Activated CD8-positive, alpha-beta memory T cell treated with anti-CD3 and anti-CD28 coated beads, Interleukin-2, amount 50 U/mL, for 48 hours (primary cell): ENCODE measurements at regions not wholly inside any gene's neighbourhood (a gene's known extent, or its start where the extent isn't known, plus 50 kb on each side); places are given as distances from the start of the nearest gene placed in this dataset.

Experiments used
- DNase-seq: peaks from one replicate; pipeline ENCODE4 v3.0.0-alpha.2; 2020

DNA sequence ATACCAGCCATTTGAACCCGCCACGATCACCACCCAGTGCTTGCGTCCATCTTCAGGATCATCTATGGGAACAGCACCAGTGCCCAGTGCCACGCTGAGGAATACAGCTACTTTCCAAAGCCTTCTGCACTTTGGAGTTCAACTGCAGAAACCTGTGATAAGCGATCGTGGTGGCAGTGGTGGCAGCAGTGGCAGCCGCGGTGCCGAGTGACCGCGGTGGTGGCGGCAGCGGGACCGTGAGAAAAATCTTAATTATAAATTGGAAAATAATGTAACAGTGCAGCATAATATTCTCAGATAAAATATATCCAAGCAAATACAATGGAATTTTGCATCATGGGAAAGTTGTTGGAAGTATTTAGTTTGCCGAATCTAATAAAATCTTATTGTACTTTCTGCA lies 2270.9 kb downstream of the PCDH9 start:
- no peak for DNase-seq

DNA sequence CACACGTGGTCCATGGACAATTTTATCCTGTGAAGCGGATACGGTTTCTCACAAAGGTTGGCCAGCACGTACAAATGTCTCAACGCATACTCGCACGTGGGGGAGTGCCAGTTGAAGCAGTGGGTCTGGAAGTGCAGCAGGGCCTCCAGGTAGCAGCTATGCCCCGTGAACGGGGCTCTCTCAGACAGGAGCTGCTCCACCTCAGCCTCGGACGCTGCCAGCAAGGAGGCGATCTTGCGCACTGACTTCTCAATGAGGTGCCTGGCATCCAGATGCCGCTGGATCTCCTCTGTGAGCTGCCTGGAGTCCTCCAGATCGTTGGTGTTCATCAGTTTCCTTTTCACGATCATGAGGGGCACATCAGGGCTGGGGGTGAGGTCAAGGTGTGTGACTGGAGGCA lies 2272.0 kb downstream of the PCDH9 start:
- DNase-seq: no peak

DNA sequence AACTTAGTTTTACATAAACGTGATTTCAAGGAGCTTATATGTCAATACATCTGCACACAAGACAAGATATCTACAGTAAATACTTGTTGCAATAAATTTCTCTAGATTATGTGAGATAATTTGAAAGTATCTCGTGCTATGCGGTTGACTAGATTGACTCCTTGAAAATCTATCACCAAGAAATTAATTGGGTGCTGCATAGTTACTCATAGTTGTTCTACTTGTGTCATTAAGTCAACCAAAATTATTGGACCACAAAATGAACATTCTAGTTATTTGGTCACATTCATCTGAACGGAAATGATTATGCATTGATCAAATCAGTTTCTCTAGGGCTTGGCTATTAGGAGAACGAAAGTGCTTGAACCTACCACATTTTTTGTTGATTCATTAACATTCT lies 2291.5 kb downstream of the PCDH9 start:
- DNase-seq: no peak

DNA sequence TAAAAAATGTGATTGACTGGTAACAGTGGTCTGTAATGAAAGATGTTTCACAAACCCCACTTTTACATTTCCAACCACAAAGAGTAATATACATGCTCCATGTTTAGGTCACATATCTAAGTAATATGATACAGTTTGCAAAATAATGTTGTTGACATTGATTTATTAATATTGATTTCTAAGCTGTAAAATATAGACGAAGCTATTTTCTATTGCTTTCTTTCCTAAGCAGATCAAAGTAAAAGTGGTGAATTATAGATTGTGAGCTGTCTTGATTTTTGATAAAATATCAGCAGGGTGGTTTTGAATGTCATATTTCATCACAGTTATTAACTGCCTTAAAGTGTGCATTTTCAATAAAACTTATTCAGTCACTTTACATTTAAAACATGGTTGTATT lies 2292.8 kb downstream of the PCDH9 start:
- no peak for DNase-seq

DNA sequence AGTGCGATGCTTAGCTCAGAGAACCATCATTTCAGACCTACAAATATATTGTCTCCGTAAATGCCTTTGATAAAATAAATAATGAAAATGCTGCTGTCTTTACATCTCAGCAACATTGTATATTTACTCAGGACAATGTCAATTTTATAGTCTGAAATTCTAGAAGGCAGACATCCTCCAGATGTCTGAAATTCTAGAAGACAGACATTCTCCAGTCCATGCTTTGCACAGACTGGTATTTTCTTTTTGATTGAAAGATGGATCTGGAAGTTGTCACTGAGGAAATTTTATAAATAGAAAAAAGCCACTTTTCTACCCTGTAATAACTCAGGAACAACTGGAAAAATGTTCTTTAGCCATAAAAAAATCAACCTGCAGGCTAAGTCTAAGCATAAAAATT lies 2293.3 kb downstream of the PCDH9 start:
- no peak for DNase-seq

DNA sequence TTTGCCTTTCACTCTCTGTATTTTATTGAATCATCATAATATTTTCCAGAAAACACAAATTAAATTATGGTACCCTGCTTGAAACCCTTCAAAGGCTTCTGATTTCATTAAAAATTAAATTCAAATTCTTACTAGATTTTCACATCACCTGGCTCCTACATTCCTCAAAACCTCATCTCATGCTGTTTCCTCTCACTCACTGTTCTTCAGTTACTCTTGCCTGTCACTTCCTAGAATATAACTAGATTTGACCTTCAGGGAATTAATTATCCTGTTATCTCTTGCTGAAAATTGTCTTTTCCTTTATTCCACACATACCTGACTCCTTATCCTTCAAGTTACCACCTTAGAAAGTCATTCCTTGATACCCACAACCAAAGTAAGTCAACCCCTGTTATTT lies 2294.7 kb downstream of the PCDH9 start:
- no peak for DNase-seq

DNA sequence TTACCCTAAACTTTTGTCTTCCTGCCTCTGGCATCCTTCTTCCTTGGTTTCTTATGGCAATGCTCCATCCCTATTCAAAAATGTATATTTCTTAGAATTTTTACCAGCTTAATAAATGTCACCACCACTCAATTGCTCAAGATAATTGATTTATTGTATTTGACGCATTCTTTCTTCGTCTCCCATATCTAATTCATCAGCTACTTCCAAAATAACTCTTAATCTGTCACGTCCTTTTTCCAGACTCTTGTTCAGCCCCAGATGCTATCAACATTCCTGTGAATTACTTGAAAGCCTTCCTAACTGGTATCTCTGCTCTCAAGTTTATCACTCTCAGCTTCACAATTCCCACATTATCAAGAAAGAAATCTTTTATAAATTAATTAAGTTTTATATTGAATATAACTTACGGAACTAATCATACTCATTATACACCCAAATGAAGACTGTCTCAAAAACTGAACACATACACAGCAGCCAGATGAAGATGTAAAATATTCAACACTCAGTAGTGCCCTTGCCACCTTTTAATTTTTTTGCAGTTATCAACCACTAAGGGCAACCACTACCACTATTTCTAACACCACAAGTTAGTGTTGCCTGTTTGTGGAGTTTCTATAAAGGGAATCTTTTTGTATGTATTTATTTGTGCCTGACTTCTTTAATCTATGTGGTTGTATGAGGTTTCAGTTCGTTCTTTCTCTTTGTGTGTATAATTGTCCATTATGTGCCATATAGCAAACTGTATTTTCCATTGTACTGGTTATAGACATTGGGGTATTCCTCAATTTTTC lies 2295.4 kb downstream of the PCDH9 start:
- DNase-seq: no peak

DNA sequence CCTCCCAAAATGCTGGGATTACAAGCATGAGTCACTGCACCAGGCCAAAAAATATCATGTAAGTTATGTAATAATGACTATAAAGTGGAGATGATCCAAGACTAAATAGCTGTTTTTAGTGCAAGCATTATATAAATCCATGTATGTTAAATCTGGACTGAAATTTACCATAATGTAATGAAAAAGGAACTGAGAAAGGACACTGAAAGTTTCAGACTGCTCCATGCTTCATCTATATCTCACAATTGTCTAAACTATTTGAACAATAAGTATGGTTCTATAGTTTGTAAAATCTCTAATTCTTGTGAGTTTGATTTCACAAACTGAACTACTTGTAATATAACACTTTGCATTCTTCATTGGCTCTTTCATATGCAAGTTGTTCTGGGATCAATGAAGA lies 2299.5 kb downstream of the PCDH9 start:
- no peak for DNase-seq

DNA sequence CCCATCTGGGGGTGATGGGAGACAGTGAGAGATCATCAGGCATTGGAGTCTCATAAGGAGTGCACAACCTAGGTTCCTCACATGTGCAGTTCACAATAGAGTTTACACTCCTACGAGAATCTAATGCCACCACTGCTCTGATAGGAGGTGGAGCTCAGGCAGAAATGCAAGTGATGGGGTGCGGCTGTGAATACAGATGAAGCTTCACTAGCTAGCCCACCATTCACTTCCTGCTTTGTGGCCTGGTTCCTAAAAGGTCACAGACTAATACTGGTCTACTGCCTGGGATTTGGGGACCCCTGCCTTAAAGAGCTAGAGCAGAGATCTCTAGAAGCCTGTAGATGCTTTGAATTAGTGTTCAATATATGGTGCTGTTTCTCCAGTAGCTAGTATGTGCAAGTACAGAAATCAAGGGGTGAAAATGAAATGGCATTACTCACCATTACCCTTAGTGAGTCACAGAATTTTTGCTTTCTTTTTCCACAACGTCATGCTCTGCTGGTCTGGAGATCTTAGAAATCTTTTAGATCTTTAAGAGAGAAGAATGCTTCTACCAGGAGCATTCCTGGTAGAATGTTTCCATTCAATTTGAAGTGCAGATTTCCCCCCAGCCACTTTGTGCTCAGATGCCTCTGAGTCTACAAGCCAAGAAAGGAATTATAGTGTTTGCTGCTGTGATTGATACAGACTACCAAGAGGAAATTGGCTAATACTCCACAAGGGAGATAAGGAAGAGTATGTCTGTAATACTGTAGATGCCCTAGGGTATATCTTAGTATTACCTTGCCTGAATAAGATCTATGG lies 2301.2 kb downstream of the PCDH9 start:
- no peak for DNase-seq

DNA sequence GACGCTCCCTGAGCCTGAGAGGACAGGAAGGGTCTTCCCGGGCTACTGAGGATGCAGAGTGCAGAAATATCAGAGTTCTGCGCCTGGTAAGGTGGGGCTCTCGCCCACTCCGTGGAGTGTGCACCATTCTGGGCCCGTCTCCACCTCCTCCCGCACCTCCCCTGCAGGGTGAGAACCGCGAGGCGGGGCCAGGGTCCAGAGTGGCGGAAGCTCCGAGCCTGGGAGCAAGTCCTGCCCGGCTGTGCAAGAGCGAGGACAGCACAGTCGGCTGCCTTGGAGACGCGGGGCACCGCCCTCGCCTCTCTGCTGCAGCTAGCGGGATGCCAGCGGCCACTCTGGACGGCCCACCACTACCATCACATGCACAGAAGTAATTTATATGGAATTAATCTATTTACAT lies 2304.4 kb downstream of the PCDH9 start:
- DNase-seq: no peak

DNA sequence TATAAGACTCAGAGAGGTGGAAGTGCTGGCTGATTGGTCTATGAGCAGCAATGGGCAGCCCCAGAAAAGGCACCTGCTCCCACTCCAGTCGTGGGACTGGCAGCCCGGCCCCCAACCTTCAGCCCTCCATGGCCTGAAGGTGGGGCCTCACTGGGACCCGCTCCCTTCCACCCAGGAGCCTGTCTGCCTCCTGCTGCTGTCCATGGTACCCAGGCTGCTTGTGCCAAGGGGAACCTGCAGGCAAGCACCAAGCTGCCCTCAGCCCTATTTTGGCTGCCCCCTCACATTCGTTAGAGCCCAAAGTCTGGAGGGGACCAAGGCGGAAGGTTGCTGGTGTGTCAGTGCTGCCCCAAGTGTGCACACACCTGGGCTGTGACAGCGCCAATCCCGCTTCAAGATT lies 2304.9 kb downstream of the PCDH9 start:
- DNase-seq: no peak

DNA sequence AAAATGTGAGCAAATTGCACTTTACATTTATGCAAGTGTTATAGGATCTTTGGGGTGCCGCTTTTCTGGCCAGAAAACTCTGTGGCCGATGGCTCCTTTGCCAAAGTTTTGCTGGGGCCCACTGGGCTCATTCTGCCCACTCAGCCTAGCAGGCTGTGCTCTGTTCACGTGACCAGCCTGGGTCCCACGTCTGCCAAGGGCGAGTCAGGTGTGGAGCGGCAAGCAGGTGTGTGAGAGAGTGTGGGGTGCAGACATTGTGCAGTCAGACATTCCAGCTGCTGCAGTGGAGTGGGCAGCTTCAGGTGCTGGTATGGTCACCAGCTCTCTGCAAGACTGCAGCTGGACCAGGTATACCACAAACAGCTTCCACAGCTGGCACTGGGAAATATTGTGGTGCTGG lies 2305.7 kb downstream of the PCDH9 start:
- DNase-seq: no peak

DNA sequence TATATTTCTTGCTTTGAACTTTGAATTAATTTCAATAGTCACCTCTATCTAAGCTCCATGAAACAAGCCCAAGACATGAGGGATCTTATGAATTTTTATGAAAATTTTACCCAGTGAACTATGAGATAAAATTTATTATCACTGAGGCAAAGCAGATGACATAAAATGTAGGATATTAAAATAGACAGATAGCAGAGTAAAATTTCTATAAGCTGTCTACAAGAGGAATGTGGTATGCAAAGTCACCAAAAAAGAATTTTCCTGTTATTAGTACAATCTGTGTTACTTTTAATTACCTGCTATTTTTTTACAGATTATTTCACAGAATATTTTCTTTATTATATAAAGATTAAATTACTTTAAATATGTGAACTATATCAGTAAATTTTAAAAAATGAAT lies 2312.6 kb downstream of the PCDH9 start:
- no peak for DNase-seq

DNA sequence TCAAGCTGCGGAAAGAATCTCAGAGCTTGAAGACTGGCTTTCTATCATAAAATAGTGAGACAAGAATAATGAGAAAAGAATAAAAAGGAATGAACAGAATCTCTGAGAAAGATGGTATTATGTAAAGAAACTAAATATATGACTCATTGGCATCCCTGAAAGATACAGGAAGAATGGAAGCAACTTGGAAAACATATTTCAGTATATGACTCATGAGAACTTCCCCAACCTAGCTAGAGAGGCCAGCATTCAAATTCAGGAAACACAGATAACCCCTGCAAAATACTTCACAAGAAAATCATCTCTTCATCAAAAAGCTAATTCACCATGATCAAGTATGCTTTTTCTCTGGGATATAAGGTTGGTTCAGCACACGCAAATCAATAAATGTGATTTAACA lies 2318.0 kb downstream of the PCDH9 start:
- DNase-seq: no peak

DNA sequence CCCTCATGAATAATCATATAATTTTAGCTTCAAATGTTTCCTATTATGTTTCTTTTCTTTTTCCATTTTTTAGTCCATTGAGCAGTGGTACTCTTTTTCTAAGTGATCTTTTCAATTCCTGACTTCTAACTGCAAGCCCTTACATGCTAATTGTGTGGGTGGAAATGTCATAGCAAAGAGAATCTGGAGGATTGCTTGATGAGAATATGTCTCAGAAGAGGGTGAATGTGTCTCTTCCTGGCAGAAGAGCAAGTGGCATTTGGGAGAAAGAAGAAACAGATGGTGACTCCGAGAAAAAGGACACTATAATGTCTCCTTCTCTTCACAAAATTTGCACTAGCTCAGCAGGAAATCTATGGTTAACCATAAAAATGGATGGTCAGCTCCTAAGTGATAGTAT lies 2320.0 kb downstream of the PCDH9 start:
- DNase-seq: no peak

DNA sequence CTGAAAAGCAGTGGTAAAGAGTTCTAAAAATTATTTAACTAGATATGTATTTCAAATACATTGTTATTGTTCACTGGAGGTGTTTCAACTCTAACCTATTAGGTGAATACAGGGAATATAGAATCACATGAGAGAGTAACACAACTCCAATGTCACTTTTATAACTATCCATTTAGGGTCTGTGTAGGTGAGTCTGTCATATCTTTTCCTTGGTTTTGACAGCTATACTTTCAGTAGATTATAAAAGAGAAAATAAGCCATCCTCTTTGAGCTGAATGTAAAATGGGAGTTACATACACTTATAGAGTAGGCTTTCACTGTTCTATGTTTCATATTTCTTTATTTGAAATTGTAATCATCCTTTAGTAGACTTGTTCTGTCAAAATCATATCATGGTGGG lies 2321.0 kb downstream of the PCDH9 start:
- no peak for DNase-seq

DNA sequence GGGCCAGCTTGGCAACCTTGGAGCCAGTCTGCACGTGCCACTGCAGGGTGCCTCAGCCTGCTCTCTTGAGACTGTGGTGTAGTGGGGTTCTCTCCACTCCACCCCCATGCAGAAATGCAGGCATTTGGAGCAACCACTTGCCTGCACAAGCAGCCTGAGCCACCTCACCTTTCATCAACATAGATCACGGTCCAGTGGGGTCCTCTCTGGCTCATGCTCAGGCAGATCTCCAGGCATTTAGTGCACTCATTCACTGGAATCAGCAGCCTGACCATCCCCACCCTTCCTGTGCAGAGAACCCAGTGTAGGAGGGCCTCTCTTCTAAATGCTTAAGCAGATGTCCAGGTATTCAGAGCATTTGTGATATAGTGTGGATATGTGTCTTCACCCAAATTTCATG lies 2330.1 kb downstream of the PCDH9 start:
- no peak for DNase-seq

DNA sequence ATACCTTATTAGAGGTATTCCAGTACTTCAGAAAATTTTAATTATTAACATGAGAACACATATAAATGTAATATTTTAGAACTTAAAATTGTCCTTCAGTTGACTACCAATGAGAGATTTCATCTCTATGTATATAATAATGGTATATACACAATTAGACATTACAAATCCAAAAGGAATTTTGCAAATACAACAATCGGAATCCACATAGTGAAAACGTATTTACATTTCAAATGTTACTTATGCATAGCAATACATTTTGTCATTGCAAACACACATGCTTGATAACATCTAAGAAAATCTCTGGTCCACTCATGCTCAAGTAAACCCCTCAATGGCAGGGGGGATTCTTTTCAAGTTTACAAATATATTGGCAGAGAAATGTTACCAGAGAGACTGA lies 2345.2 kb downstream of the PCDH9 start:
- DNase-seq: no peak

DNA sequence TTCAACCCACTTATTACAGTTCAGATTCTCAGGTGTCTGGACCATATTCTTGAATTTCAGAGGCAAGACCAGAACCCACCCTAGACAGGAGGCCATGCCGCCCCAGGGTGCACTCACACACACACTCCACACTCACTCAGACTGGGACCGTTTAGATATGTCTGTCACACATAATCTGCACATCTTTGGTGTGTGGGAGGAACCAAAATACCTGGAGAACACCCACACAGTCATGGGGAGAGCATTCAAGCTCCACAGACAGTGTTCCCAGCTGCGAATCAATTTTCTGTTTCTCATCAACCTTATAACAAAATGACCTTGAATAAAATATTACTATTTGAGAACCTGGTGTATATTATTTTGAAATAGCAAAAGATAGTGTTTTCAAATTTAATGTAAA lies 2353.0 kb downstream of the PCDH9 start:
- no peak for DNase-seq

DNA sequence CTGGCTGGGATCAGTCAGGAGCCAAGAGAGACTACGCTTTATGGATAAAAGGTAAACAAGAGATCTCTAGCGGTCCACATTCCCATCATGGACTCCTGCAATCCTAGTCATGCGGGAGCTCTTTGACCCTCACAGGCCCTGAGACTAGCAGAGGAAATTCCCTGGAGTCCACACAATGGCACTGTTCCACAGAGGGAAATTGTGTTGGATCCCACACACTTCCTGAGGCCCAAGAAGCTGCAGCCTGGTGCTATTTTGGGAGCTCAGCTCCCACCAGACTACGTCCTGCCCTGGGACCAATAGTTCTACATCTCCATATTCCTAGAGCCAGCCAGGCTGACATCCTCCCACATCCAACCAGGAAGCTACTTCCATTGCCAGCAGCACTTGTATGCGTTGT lies 2358.4 kb downstream of the PCDH9 start:
- no peak for DNase-seq

DNA sequence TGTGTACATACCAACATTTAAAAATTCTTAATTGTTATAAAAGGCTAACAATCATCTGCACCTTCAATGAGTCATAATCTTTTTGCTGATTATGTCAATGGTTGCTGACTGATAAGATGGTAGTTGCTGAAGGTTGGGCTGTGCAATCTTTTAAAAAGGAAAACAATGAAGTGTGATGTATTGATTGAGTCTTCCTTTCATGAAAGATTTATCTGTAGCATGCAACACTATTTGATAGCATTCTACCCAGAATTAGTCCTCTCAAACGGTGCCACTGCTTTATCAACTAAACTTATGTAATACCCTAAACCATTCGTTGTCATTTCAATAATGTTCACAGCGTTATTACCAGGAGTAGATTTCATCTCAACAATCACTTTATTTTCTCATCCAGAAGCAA lies 2360.6 kb downstream of the PCDH9 start:
- no peak for DNase-seq

DNA sequence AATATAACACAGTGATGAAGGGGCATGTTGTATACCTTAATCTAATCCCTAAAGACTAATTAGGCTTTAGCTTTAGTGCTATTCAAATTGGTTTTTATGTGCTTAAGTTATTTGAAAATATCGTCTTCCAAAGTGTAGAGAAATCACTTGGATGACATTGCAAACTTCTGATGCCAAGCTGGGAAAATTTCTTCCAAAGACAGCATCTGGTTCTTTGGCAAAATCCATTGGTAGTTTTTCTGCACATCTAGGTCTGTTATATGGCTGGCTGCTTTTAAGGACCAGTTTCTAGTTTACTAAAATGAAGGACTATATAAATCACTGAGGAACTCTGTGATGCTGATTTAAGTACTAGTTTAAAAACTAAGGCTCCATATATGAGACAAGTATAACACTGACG lies 2362.3 kb downstream of the PCDH9 start:
- DNase-seq: no peak

DNA sequence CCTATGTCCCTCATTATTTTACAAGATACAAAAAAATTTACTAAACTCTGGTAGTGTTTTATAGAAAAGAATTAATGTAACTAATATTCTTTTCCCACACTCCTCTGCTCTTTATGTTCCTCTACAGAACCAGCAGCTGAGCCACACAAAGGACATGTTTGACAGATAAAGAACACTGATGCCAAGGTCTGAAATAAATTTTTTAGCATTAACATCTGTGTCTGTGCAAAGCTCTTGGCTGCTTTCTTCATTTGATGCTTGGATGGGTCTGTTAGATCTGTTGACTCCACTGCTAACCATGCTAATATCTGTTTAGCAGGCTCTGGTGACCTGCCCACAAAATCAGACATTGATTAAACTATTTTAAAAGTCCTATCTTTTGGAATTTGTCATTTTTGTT lies 2363.8 kb downstream of the PCDH9 start:
- DNase-seq: no peak

DNA sequence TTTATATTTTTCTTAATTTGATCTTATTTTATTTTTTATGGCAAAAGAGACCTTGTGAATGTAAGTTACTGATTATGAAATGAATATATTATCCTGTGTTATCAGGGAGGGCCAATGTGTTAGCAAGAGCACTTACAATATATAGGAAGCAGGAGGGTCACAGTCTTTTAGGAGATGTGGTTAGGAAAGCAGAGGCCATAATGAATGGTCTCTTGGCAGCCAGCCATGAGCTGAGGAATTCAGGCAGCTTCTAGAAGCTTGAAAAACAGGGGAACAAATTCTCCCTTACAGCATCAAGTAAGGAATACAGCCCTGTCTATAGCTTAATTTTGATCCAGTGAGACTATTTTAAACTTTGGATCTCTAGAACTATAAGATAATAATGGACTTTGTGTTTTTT lies 2374.6 kb downstream of the PCDH9 start:
- no peak for DNase-seq

DNA sequence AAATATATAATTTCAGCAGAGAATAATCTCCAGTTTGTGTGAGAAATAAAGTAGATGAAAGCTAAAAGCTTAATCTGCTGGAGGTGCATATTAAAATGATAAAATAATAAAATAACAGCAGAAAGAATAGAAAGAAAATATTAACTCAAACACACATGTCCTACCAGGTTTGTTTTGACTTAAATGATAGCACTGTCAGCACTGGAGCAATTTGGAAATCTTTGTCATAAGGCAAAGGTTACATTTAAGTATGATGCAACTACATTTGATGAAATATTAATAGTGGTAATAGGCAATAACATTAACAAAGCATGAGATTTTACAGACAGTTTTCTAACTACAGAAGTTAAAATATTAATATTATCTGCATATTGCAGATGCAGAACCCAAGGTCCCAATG lies 2380.1 kb downstream of the PCDH9 start:
- no peak for DNase-seq
